ENCODE measurements at regions not wholly inside any gene's neighbourhood (a gene's known extent, or its start where the extent isn't known, plus 50 kb on each side); places are given as distances from the start of the nearest gene placed in this dataset.

GRCh38 chr6:120211955-120212792, 862.6 kb upstream of the MAN1A1 start:
- no peak for DNase-seq

GRCh38 chr6:120202878-120203277, 853.3 kb upstream of the MAN1A1 start:
- DNase-seq, result no peak

DNA sequence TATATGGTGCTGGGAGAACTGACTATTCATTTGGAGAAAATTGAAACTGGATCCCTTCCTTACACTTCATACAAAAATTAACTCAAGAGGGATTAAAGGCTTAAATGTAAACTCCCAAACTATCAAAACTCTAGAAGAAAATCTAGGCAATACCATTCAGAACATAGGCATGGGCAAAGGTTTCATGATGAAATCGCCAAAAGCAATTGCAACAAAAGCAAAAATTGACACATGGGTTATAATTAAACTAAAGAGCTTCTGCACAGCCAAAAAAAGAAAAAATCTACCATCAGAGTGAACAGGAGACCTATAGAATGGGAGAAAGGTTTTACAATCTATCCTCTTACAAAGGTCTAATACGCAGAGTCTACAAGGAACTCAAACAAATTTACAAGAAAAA, 851.3 kb upstream of the MAN1A1 start:
- DNase-seq, result no peak

GRCh38 chr6:120198033-120198432, 848.5 kb upstream of the MAN1A1 start:
- no peak for DNase-seq

DNA sequence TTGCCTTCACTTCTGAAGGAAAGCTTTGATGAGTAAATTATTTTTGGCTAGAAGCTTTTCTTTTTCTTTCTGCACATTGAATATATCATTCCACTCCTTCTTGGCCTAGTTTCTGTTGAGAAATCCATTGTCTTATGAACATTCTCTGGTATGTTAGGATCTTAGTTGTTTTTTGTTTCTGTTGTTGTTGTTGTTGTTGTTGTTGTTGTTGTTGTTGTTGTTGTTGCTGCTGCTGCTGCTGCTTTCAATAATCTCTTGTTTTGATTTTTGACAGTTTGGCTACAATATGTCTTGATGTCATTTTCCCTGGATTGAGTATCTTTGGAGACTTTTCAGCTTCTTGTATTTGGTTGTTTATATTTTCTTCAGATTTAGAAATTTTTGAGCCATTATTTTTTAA, 836.5 kb upstream of the MAN1A1 start:
- DNase-seq, result no peak

- DNase-seq, result no peak
Measured at GRCh38 chr6:120173250-120173649, 823.7 kb upstream of the MAN1A1 start.

GRCh38 chr6:120164531-120164930, 815.0 kb upstream of the MAN1A1 start:
- DNase-seq, result no peak

- DNase-seq, result no peak
Measured at GRCh38 chr6:120157873-120158272, 808.3 kb upstream of the MAN1A1 start.

DNA sequence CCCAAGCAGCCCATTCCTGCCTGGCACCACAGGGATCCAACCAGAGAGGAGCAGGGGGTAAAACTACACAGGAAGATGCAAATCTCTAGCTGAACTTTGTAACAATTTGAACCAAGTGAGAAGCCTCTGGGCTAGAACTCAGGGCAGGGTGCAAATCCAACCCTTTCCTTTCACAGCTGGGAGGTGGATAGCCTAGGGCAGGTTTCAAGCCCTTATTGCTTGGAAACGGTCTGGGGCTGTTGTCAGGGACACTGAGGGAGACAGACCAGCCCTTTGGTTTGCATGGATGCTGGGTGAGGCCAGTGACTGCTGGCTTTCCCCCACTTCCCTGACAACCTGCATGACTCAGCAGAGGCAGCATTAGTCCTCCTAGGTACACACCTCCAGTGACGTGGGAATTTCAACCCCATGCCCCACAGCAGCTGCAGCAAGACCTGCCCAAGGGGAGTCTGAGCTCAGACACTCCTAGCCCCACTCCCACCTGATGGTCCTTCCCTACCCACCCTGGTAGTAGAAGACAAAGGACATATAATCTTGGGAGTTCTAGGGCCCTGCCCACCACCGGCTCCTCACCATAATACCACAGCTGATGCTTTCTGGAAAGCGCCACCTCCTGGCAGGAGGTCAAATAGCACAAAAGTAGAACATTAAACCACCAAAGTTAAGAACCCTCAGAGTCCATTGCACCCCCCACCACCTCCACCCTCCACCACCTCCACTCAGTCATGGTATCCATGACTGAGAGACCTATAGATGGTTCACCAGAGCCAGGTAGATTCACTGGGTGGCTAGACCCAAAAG, 797.7 kb upstream of the MAN1A1 start:
- no peak for DNase-seq

GRCh38 chr6:120141601-120142000, 792.0 kb upstream of the MAN1A1 start:
- DNase-seq, result no peak

- DNase-seq, result no peak
Measured at GRCh38 chr6:120137492-120137891, 787.9 kb upstream of the MAN1A1 start.

DNA sequence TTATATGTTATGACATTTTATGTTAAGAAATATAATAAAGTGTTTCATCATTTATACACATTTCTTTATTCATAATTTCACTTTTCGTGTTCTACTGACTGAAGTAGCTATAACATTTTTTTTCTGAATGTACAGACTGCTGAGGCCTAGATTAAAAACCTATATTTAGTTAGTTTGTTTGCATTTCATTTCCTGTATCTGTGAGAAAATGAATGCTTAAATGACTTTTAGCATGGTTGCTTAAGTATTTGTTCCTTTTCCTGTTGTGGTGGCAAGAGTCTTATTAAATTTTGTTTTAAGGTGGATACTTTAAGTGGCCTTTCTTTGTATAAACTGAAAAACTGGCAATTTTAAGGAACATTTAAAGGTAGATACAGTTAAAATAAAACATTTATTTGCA, 779.7 kb upstream of the MAN1A1 start:
- DNase-seq, result no peak

- no peak for DNase-seq
Measured at GRCh38 chr6:120122401-120122800, 772.8 kb upstream of the MAN1A1 start.

DNA sequence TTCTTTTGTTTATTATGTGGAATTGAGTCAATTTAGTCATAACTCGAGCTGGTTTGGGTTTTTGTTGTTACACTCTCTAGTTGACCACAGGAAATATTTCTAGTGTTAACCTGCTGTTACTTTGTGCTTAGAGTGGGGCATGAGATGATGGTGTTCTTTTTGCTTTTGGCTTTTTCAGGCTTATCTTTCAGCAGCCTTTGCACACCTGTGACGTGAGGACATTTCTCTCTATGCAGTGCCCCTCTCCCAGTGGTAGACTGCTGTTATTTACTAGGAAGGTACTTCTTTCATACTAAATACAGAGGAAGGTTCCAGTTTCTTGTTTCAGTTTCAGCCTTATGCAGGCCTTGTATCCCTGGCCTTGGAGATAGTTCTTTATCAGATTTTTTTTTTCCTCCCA, 766.8 kb upstream of the MAN1A1 start:
- DNase-seq, result no peak

DNA sequence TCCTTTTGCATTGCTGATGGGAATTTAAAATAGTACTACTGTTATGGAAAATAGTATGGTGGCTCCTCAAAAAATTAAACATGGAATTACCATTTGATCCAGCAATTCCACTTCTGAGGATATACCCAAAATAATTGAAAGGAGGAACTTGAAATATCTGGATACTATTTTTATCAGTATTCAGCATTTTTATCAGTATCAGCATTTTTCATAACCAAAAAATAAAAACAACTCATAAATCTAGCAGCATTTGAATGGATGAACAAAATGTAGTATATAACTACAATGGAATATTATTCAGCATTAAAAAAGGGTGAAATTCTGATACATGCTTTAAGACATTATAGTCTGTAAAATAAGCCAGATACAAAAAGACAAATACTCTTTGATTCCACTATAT, 763.4 kb upstream of the MAN1A1 start:
- DNase-seq, result no peak

GRCh38 chr6:120111001-120111400, 761.4 kb upstream of the MAN1A1 start:
- DNase-seq, result no peak

DNA sequence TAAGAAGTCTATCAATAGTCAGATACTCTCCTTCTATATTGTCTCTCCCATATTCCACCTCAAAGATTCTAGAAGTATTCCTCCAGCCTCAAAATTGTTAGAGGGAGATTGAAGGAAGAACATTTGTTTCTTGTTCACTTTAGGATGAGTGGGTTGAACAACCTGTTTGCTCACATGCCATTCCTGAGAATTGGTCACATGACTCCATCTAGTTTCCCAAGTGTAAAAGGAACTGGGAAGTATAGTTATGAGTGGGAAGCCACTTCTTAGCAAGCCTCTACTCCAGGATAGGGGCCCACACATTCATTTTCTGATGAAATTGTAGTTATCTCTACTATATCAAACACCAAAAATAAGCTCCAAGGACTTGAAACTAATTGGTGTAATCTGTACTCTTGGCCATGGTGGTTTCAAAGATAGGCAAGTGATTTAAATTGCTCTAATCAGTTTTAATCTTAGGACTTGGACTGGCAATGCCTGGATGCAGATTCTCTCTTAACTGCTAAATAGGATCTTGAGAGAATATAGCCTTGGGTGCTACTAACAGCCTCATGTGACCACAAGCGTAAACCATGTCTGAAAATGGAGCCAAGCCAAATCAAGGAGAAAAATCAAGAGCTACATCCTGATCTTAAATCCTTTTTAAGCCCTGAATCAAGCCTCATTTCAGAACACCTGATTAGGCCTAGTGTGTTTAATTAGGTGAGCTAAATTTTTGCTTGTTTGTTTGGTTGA, 758.7 kb upstream of the MAN1A1 start:
- no peak for DNase-seq

DNA sequence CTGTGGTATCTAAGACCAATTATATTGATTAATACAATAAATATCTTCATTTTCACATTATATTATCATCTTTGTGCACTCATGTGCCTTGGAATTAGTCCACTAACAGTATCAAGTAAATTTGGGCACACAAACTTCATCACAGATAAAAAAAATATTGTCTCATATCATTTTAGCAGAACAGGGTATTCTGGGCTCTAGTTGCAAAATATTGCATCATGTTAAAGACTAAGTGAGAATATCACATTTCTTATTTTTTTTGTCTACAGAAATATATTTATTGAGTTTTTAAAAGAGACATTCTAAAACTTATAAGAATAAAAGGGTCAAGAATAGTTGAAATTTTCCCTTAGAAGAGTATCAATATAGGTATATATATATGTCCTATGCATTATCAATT, 754.1 kb upstream of the MAN1A1 start:
- no peak for DNase-seq

DNA sequence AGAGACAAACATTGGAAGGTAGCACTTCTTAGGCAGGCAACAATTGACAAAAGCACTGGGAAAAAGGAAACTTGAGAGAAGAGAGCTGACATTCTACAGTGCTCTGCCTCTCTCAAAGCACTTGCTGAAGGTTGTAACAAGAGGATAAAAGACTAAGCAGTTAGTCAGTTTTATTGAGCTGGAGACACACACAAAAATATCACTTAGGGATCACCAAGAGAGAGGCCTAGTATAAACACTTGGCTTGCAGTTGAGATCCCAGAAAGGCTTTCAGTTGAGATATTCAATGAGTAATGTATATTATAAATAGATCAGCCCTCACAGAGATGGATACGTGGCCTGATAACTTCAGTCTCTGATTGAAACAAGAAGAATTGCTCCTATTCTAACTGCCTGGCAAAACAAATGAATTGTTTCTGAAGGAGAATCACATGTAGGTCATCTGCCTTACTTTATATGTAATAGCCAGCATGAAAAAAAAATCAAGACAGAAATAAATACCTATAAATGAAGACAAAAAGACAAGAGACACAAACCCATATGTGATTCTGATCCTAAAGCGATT, 747.2 kb upstream of the MAN1A1 start:
- DNase-seq, result no peak

GRCh38 chr6:120083186-120083585, 733.6 kb upstream of the MAN1A1 start:
- no peak for DNase-seq

GRCh38 chr6:120077489-120077888, 727.9 kb upstream of the MAN1A1 start:
- no peak for DNase-seq

GRCh38 chr6:120058410-120058809, 708.8 kb upstream of the MAN1A1 start:
- no peak for DNase-seq

DNA sequence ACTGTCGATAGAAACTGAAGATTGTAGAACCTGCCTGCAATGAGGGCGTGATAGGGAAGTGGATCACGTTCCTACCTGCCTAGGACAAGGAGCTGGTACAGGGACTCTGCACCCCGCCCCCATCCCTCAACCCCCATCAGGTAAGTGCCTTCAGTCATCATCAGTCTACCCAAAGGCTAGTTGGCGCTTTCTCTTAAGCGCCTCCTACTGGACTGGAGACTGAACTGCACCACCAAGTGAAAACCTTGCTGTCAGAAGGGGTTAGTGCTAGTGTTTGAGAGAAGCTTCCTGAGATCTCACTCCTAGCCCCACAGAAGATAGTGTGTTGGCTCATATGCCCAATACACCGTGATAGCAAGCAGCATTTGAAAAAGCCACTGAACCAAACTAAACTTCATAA, 706.5 kb upstream of the MAN1A1 start:
- no peak for DNase-seq
